Esophagus mucosa (tissue), 1 donor: ENCODE measurements at regions not wholly inside any gene's neighbourhood (a gene's known extent, or its start where the extent isn't known, plus 50 kb on each side); places are given as distances from the start of the nearest gene placed in this dataset.
"Not testable (repeated sequence)": the region's sequence is repeated elsewhere in the genome, so short reads cannot be mapped to it uniquely, and the experiment has no call there.

Source experiments
- ATAC-seq: fragments of 200-7000 bp; cut with Tn5 transposase; one replicate; pipeline ENCODE4 v1.9.1; 2020
- donor health status: DM: yes; HTN: yes; CAD: no.

DNA sequence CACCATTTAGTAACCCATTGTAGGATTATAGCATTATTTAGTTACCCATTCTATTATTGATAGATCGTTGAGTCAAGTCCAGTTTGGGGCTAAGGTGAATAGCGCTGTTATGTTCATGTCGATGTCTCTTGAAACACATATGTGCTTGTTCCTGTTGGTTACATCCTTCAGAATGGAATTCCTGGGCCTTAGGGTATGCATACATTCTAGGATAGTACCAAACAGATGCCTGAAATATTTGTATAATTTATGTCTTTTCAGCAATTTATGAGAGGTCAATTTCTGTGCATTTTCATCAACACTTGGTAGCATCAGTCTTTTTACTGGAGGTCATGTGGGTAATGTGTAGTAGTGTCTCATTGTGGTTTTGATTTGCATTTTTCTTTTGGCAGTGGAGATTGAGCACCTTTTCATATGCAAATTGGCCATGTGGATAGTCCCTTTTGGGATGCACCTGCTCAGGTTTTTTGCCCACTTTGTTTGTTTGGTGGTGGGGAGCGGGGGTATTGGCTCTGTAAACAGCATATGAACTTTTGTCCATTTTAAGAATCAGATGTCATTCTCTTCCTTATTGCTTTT, 104.2 kb downstream of the CDRT15L2 start:
- ATAC-seq: not testable (repeated sequence)

GRCh38 chr17:20684975-20685374, 105.5 kb downstream of the CDRT15L2 start:
- ATAC-seq: not testable (repeated sequence)

- ATAC-seq: not testable (repeated sequence)
These were observed 108.1 kb downstream of the CDRT15L2 start for GRCh38 chr17:20687584-20687983.

GRCh38 chr17:20689170-20689749, 109.7 kb downstream of the CDRT15L2 start:
- not testable (repeated sequence) for ATAC-seq

DNA sequence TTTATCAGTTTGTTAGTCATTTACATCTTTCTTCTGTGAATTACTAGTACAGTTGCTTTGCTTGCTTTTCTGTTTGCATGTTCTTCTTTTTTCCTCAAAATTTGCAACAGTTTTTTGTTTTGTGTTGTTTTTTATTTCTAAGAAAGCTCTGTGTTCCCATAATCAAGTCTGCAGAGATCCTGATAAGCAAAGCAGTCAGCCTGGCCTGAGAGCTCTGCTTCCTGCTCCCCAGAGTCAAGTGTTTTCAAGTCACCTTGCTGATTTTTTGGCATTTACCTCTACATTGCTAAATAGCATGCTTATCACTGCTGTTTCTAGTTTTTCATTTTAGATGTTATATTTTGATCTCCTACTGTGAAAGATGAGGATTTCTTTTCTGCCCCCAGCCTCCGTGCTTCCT, 113.2 kb downstream of the CDRT15L2 start:
- not testable (repeated sequence) for ATAC-seq

GRCh38 chr17:20695871-20696270, 116.3 kb downstream of the CDRT15L2 start:
- not testable (repeated sequence) for ATAC-seq

DNA sequence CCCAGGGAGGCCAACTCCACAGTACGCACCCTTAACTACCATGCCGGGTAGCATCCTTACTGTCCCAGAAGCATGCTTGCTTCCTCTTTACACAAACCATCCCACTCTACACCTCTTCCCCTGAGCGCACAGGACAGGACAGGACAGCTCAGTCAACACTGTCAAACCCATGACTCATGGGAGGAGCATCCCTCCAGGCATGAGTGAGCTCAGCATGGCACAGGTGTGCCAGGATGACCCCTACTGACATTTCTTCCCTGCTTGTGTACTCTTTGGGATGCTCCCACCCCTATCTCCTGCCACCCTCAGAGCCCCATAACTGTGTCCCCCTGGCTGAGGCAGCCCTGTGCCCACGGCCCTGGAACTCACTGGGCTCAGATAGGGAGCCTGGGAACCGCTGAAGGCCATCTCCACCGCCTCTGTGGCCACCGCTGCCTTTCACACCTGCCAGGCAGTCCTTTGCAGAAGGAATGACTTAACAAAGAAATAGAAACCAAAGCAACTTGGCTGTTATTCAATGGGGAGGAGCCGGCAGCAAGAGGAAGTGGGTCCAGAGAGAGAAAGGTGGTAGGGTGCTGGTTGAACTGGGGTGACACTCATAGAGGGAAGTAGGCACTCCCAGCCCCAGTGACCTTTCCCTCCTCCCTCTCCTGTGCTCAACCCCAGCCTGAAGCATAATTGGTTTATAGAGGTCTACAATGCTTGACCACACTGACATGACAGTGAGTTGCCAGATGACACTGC, 119.1 kb downstream of the CDRT15L2 start:
- ATAC-seq: peak; percentile 93

GRCh38 chr17:20700528-20700927, 121.0 kb downstream of the CDRT15L2 start:
- not testable (repeated sequence) for ATAC-seq

DNA sequence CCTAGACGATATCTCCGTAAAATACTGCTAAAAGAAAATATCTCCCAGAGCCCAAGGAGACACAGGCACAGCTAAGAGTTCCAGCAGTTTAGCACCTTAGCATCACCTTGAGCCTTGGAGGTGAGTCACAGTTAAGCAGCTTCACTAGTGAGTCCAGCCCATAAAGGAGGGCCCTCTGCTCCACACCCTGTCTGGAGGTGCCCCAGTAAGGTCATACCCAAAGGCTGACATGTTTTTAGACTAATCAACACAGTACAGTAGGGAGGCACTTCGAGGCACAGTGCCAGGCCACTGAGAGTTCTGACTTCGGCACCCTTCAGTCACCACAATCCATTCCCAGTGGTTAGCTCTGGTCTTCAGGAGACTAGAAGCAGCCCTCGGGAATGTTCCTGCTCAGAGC, 121.8 kb downstream of the CDRT15L2 start:
- ATAC-seq: peak; percentile 74

DNA sequence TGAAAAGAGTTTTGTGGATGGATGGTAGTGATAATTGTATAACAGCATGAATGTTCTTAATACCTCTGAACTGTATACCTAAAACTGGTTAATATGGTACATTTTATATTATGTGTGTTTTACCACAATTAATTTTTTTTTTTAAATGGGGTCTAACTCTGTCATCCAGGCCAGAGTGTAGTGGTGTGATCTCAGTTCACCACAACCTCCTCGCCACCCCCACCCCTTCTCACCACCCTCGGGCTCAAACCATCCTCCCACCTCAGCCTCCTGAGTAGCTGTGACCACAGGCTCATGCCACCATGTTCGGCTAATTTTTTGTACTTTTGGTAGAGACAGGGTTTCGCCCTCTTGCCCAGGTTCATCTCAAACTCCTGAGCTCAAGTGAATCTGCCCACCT, 123.2 kb downstream of the CDRT15L2 start:
- ATAC-seq: no peak

- no peak for ATAC-seq
These were observed 124.3 kb downstream of the CDRT15L2 start for GRCh38 chr17:20703781-20704180.

DNA sequence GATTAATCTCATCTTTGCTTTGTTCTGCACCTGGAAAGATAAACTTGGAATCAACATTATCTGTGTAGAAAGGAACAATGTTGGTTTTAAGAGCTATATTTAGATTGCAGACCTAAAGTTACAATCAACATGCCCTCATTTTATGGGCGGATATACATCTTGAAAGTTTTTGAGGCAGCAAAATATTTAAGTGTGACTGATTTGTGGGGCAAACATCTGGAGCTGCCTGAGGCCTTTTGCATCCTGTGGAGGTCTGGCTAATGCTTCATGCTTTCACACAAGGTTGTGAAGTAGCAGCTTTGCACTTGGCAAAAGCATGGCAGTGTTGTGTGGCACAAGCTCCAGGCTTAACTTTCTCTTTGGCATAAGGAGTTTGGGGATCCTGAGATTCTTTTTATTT, 125.7 kb downstream of the CDRT15L2 start:
- ATAC-seq: not testable (repeated sequence)

DNA sequence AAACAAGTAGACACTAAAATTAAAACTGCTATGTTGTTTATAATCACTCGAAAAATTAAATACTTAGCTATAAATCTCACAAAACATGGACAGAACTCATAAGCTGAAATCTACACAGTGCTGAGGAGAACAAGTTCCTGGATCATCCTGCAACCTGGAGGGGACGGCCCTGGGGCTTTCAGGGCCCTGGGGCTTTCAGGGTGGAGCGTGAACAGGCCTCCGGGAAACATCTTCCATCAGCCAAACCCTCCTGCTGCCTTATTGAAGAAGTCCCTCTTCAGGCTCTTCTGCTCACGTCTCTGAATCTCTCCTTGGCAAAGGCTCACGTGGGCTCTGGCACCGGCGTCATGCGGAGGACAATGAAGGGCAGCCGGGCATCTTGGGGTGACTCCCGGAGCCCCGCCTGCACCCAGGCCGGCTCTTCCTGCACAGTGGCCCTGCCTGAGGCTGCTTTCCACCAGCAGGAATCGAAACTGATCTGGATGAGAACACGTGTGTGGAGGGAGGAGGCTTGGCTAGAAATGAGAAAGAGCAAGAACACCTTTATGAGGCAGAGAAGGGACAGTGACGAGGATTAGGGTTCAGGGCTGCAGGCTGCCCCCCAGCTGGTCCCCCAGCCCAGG, 127.3 kb downstream of the CDRT15L2 start:
- peak; percentile 98 for ATAC-seq

DNA sequence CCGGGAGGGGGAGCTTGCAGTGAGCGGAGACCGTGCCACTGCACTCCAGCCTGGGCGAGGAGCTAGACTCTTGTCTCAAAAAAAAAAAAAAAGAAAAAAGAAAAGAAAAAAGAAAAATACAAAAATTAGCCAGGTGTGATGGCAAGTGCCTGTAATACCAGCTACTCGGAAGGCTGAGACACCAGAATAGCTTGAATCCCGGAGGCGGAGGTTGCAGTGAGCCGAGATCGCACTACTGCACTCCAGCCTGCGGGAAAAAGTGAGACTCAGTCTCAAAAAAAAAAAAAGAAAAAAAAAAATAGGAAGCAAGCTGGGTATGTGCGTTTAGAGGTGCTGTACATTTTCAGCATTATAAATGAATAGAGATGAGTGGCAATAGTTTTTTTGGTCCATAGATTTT, 129.3 kb downstream of the CDRT15L2 start:
- ATAC-seq: not testable (repeated sequence)

DNA sequence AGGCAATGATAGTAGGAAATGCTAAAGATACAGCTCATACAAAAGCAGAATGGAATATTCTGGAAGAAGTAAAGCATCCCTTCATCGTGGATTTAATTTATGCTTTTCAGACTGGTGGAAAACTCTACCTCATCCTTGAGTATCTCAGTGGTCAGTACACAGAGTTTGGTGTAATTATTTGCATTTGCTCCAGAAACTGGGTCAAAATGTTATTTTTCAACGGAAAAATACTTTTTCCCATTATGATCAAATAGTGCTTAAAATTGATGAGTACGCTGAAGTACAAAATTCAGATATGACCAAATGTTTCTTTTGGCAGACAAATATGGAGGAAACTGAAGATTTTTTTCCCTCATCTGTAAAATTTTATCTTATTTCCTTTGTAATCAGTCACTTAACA, 137.0 kb downstream of the CDRT15L2 start:
- ATAC-seq: not testable (repeated sequence)

DNA sequence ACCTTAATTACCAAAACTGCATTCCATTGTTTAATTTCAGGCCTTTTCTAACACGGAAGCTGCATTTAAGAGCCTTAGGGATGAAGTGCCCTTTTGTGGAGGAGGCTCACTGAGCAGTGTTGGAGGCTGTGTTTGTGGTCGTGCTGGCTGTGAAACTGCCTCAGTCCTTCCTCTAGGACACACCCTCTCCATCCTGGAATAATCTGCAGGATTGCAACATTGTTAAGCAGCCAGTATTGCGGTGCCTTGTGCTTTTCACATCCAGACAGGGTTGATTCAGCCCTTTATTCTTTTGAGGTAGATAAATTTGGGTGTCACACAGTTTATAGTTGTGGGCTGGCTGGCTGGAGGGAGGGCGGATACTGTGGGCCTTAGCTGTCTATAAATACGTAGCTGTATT, 141.6 kb downstream of the CDRT15L2 start:
- ATAC-seq: no peak

GRCh38 chr17:20724391-20724790, 144.9 kb downstream of the CDRT15L2 start:
- ATAC-seq: not testable (repeated sequence)

GRCh38 chr17:20727201-20727600, 147.7 kb downstream of the CDRT15L2 start:
- ATAC-seq: not testable (repeated sequence)

DNA sequence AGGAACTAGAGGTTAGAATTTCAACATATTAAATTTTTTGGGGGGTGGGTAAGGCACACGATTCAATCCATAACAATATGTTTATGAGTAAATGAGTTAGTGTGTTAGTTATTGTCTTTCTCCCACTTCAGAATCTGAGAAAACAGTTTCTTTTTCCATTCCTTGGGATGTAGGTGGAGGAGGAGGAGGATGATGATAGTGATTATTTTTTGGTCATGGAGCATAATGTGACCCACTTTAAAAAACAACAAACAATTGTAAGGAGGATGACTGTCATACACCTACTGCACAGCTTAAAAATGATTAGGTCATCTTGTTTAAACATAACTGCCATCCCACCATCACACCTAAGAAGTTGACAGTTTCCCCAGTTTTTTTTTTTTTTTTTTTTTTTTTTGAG, 148.7 kb downstream of the CDRT15L2 start:
- no peak for ATAC-seq

GRCh38 chr17:20731131-20731530, 151.6 kb downstream of the CDRT15L2 start:
- not testable (repeated sequence) for ATAC-seq

GRCh38 chr17:20733923-20734322, 154.4 kb downstream of the CDRT15L2 start:
- ATAC-seq: no peak

- no peak for ATAC-seq
These were observed 156.3 kb downstream of the CDRT15L2 start for GRCh38 chr17:20735796-20736195.

- ATAC-seq: not testable (repeated sequence)
These were observed 158.1 kb downstream of the CDRT15L2 start for GRCh38 chr17:20737636-20738035.
